ENCODE measurements at regions not wholly inside any gene's neighbourhood (a gene's known extent, or its start where the extent isn't known, plus 50 kb on each side); places are given as distances from the start of the nearest gene placed in this dataset.

- intact Hi-C loops (cut with micrococcal nuclease): no loop called here
- Mint-ChIP-seq H3K4me1 (no peaks in the 10 kb centered on the region), H3K4me3 (no peak overlapping the region), H3K27ac (no peak overlapping the region), H3K9me3 (ENCODE audit: insufficient read depth) (peaks cover 14% of the 10 kb centered on the region), H3K27me3 (peaks cover 3% of the 10 kb centered on the region)
- DNase-seq (no peak), ATAC-seq (ENCODE audit: low read depth) (no peak)
- Histone ChIP-seq H4K20me1 (ENCODE audit: control insufficient read depth, insufficient read depth, low read length, poor library complexity, severe bottlenecking) (no peaks in the 10 kb centered on the region), H3K79me2 (ENCODE audit: control insufficient read depth, insufficient read depth, low read length) (no peaks in the 10 kb centered on the region), H3K9me3 (ENCODE audit: control extremely low read depth in 1 of 3, control insufficient read depth in 2 of 3, insufficient read depth in 1 of 3, low read length in 2 of 3) (peaks cover 4 to 42% (median 12%) of the 10 kb centered on the region in 3 donors), H3K9ac (ENCODE audit: low read length) (no peak overlapping the region), H3K27me3 (replicated peaks in 1 of 4; ENCODE audit: control extremely low read depth in 1 of 4, control insufficient read depth in 3 of 4, insufficient read depth in 4 of 4, low read length in 3 of 4) (no peaks in the 10 kb centered on the region), H3K27ac (ENCODE audit: low read length in 2 of 2) (no peak overlapping the region), H3K4me3 (ENCODE audit: control extremely low read depth in 1 of 5, extremely low read depth in 1 of 5, insufficient read depth in 1 of 5, low read depth in 2 of 5, low read length in 4 of 5) (no peak overlapping the region), H2AFZ (ENCODE audit: insufficient read depth, low read depth, low read length, poor library complexity, severe bottlenecking) (no peak overlapping the region), H3K36me3 (replicated peaks in 1 of 2; ENCODE audit: control extremely low read depth in 1 of 2, control insufficient read depth in 1 of 2, extremely low read depth in 1 of 2, insufficient read depth in 2 of 2, low read length in 1 of 2) (no peaks in the 10 kb centered on the region), H3K4me2 (replicated peaks; ENCODE audit: low read depth, low read length, poor library complexity, severe bottlenecking) (no peak overlapping the region), H3K4me1 (ENCODE audit: control insufficient read depth in 2 of 2, insufficient read depth in 2 of 2, low read length in 2 of 2) (no peaks in the 10 kb centered on the region)
- POLR2A ChIA-PET: no interaction called here
- TF ChIP-seq EZH2 (IDR thresholded peaks at IDR 0.05; ENCODE audit: borderline replicate concordance, insufficient read depth, low read depth, low read length, poor library complexity, severe bottlenecking) (no peak), CTCF (IDR thresholded peaks at IDR 0.05) (no peak)
- CTCF ChIA-PET: interaction anchor here (2.0 kb wide), 1 partner anchor 148 kb away, joined by 5 read pairs; no protein-coding TSS in a partner anchor
Observed at GRCh38 chr6:90432937-90433336, 136.3 kb upstream of the BACH2 start.

DNA sequence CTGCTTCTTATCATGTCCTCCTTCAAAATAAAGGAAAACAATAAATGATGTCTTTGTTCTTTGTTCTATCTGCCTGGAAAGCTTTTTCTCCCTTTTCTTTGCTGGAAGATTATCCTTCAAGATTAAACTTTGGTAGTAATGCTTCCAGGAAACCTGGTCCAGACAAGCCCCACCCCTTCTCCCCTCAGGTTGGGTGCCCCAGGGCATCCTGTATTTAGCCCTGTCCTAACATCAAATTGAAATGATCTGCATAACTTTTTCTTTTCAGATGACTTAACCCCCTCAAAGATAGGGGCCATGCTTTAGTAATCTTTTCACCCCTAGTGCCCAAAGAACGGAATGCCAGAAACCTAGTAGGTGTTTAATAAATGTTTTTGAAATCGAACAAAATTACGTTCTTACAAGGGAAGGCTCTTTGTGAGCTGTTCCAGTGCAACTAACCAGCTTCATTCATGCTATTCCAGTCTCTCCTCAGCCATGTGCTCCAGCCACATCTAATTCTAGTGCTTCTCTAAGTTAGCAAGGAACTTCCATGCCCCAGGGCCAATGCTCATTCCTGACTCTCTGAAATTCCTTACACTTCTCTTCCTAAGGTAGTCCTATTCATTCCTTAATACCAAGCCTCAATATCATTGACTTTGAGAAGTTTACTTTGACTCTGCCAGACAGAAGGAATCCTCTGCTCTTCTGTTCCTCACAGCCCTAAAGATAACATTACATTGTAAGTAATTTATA lies 135.6 kb upstream of the BACH2 start:
- H3K36me3 ChIP-seq (replicated peaks in 1 of 2; ENCODE audit: control extremely low read depth in 1 of 2, control insufficient read depth in 1 of 2, extremely low read depth in 1 of 2, insufficient read depth in 2 of 2, low read length in 1 of 2): no peaks in the 10 kb centered on the region
- H3K4me1 ChIP-seq (ENCODE audit: control insufficient read depth in 2 of 2, insufficient read depth in 2 of 2, low read length in 2 of 2): no peaks in the 10 kb centered on the region
- no peaks in the 10 kb centered on the region for H4K20me1 ChIP-seq (ENCODE audit: control insufficient read depth, insufficient read depth, low read length, poor library complexity, severe bottlenecking)
- ChIA-PET POLR2A (no interaction called here), CTCF (interaction anchor here (2.0 kb wide), 1 partner anchor 148 kb away, joined by 5 read pairs; no protein-coding TSS in a partner anchor)
- H3K27ac ChIP-seq (ENCODE audit: low read length in 2 of 2): no peak overlapping the region
- DNase-seq: no peak
- no peak for ATAC-seq (ENCODE audit: low read depth)
- H3K4me3 ChIP-seq (ENCODE audit: control extremely low read depth in 1 of 5, extremely low read depth in 1 of 5, insufficient read depth in 1 of 5, low read depth in 2 of 5, low read length in 4 of 5): no peak overlapping the region
- intact Hi-C loops (cut with micrococcal nuclease): no loop called here
- Mint-ChIP-seq H3K4me3 (no peak overlapping the region), H3K27me3 (peaks cover 3% of the 10 kb centered on the region), H3K4me1 (no peaks in the 10 kb centered on the region), H3K27ac (no peak overlapping the region), H3K9me3 (ENCODE audit: insufficient read depth) (peaks cover 14% of the 10 kb centered on the region)
- no peaks in the 10 kb centered on the region for H3K79me2 ChIP-seq (ENCODE audit: control insufficient read depth, insufficient read depth, low read length)
- no peak overlapping the region for H3K4me2 ChIP-seq (replicated peaks; ENCODE audit: low read depth, low read length, poor library complexity, severe bottlenecking)
- no peak overlapping the region for H3K9ac ChIP-seq (ENCODE audit: low read length)
- H3K9me3 ChIP-seq (ENCODE audit: control extremely low read depth in 1 of 3, control insufficient read depth in 2 of 3, insufficient read depth in 1 of 3, low read length in 2 of 3): peaks cover 4 to 42% (median 12%) of the 10 kb centered on the region in 3 donors
- TF ChIP-seq EZH2 (IDR thresholded peaks at IDR 0.05; ENCODE audit: borderline replicate concordance, insufficient read depth, low read depth, low read length, poor library complexity, severe bottlenecking): no peak
- TF ChIP-seq CTCF (IDR thresholded peaks at IDR 0.05): no peak
- 100% methylated on average over 2 of the region's 3 CpGs for WGBS (ENCODE audit: insufficient coverage)
- H3K27me3 ChIP-seq (replicated peaks in 1 of 4; ENCODE audit: control extremely low read depth in 1 of 4, control insufficient read depth in 3 of 4, insufficient read depth in 4 of 4, low read length in 3 of 4): no peaks in the 10 kb centered on the region
- H2AFZ ChIP-seq (ENCODE audit: insufficient read depth, low read depth, low read length, poor library complexity, severe bottlenecking): no peak overlapping the region

Measured in B cell (primary cell).